GM23338 (cell line): ENCODE measurements at regions not wholly inside any gene's neighbourhood (a gene's known extent, or its start where the extent isn't known, plus 50 kb on each side); places are given as distances from the start of the nearest gene placed in this dataset.

Experiments
- ATAC-seq: fragments of 200-7000 bp; cut with Tn5 transposase; 3 replicates; pipeline ENCODE4 v1.9.1; 2020
- DNase-seq: peaks from one replicate; pipeline ENCODE4 v3.0.0-alpha.2; 2015; ENCODE audit warnings: low spot score
- H2AFZ ChIP-seq: fragments of 200-600 bp; sonication (generic); 2 replicates; pipeline ENCODE4 v1.8.0; 2016; ENCODE audit warnings: antibody characterized with exemption, mild to moderate bottlenecking, moderate library complexity
- H3F3A ChIP-seq: fragments of 200-600 bp; sonication (generic); replicated peaks from 2 replicates; pipeline ENCODE4 v1.8.0; 2017; ENCODE audit warnings: antibody characterized with exemption, mixed run types, low read depth
- H3K27ac ChIP-seq: fragments of 200-600 bp; sonication (generic); 2 replicates; pipeline ENCODE4 v1.6.1; 2016; ENCODE audit warnings: low read depth
- H3K27me3 ChIP-seq: fragments of 200-600 bp; sonication (generic); 2 replicates; pipeline ENCODE4 v1.8.0; 2016; ENCODE audit warnings: mild to moderate bottlenecking, mixed run types, moderate library complexity; ENCODE audit not compliant: insufficient read depth
- H3K36me3 ChIP-seq: fragments of 200-600 bp; sonication (generic); 2 replicates; pipeline ENCODE4 v1.8.0; 2016; ENCODE audit warnings: mild to moderate bottlenecking; ENCODE audit not compliant: insufficient read depth
- H3K4me1 ChIP-seq: fragments of 200-600 bp; sonication (generic); 2 replicates; pipeline ENCODE4 v1.8.0; 2016; ENCODE audit warnings: mild to moderate bottlenecking, moderate library complexity; ENCODE audit not compliant: insufficient read depth
- H3K4me2 ChIP-seq: fragments of 200-600 bp; sonication (generic); 2 replicates; pipeline ENCODE4 v1.7.1; 2017; ENCODE audit warnings: mixed run types
- H3K4me3 ChIP-seq: fragments of 200-600 bp; sonication (generic); 2 replicates; pipeline ENCODE4 v1.6.1; 2016; ENCODE audit warnings: mixed run types
- H3K79me2 ChIP-seq: fragments of 200-600 bp; sonication (generic); replicated peaks from 2 replicates; pipeline ENCODE4 v1.8.0; 2017; ENCODE audit warnings: mild to moderate bottlenecking; ENCODE audit not compliant: insufficient read depth
- H3K9me2 ChIP-seq: fragments of 200-600 bp; sonication (generic); 2 replicates; pipeline ENCODE4 v1.8.0; 2017; ENCODE audit not compliant: insufficient read depth
- H4K20me1 ChIP-seq: fragments of 200-600 bp; sonication (generic); replicated peaks from 2 replicates; pipeline ENCODE4 v1.8.0; 2017; ENCODE audit warnings: mild to moderate bottlenecking; ENCODE audit not compliant: insufficient read depth
- H3K27ac Mint-ChIP-seq: 2 replicates; pipeline ENCODE4 v1.8.0; 2020; ENCODE audit warnings: inconsistent platforms, mild to moderate bottlenecking, moderate library complexity, mixed read lengths
- H3K27me3 Mint-ChIP-seq: 3 replicates; pipeline ENCODE4 v1.8.0; 2022; ENCODE audit warnings: low read depth, mild to moderate bottlenecking, moderate library complexity, mixed read lengths, inconsistent platforms; ENCODE audit not compliant: insufficient read depth, poor library complexity
- H3K36me3 Mint-ChIP-seq: 3 replicates; pipeline ENCODE4 v1.8.0; 2021; ENCODE audit warnings: low read depth, mild to moderate bottlenecking, inconsistent platforms, moderate library complexity, mixed read lengths
- H3K4me1 Mint-ChIP-seq: 3 replicates; pipeline ENCODE4 v1.8.0; 2020; ENCODE audit warnings: mild to moderate bottlenecking, inconsistent platforms, mixed read lengths
- H3K4me3 Mint-ChIP-seq: 3 replicates; pipeline ENCODE4 v1.8.0; 2021; ENCODE audit warnings: moderate library complexity, mild to moderate bottlenecking, inconsistent platforms, mixed read lengths
- H3K9me3 Mint-ChIP-seq: 3 replicates; pipeline ENCODE4 v1.8.0; 2020; ENCODE audit warnings: moderate library complexity, mild to moderate bottlenecking, inconsistent platforms, mixed read lengths
- CREB1 ChIP-seq: fragments of 250-450 bp; sonication (Bioruptor Pico); IDR thresholded peaks from 2 replicates; pipeline ENCODE4 v1.5.0; 2020; ENCODE audit warnings: low read depth, mild to moderate bottlenecking, moderate library complexity
- CTCF ChIP-seq, 2 experiments: fragments of 200-600 bp in 1 of 2; sonication (generic) in 1 of 2; conservative IDR thresholded peaks; 2 replicates each; pipeline versions ENCODE4 v1.5.1 to v1.6.1; 2016 to 2017; ENCODE audit warnings: antibody characterized with exemption in 2 of 2, low read depth in 2 of 2, mild to moderate bottlenecking in 2 of 2, moderate library complexity in 1 of 2
- EZH2 ChIP-seq: fragments of 200-600 bp; sonication (generic); IDR thresholded peaks from one replicate; pipeline ENCODE4 v1.8.0; 2017; ENCODE audit warnings: antibody characterized with exemption, mild to moderate bottlenecking, low read depth; ENCODE audit not compliant: unreplicated experiment
- EZH2phosphoT487 ChIP-seq: fragments of 200-600 bp; sonication (generic); IDR thresholded peaks from one replicate; pipeline ENCODE4 v1.8.1; 2018; ENCODE audit warnings: antibody characterized with exemption; ENCODE audit not compliant: unreplicated experiment
- JUNB ChIP-seq: IDR thresholded peaks from one replicate; pipeline ENCODE4 v1.6.1; 2016; ENCODE audit warnings: antibody characterized with exemption; ENCODE audit not compliant: unreplicated experiment
- NANOG ChIP-seq: IDR thresholded peaks from 2 replicates; pipeline ENCODE4 v1.6.1; 2016; ENCODE audit warnings: antibody characterized with exemption, borderline replicate concordance
- POLR2AphosphoS5 ChIP-seq: IDR thresholded peaks from 2 replicates; pipeline ENCODE4 v1.6.1; 2016; ENCODE audit warnings: antibody characterized with exemption, low read depth
- ZNF114 ChIP-seq: fragments of 250-450 bp; sonication (Bioruptor Pico); IDR thresholded peaks from 2 replicates; pipeline ENCODE4 v1.5.0; 2020; ENCODE audit warnings: mild to moderate bottlenecking, moderate library complexity
- TF ChIP-seq, protein P1 (sequence below): fragments of 250-450 bp; sonication (Bioruptor Pico); IDR thresholded peaks from 2 replicates; pipeline ENCODE4 v1.5.0; 2020; ENCODE audit warnings: mild to moderate bottlenecking, moderate library complexity
- TF ChIP-seq, protein P2 (sequence below): IDR thresholded peaks from one replicate; pipeline ENCODE4 v1.6.1; 2018; ENCODE audit warnings: antibody characterized with exemption; ENCODE audit not compliant: unreplicated experiment
- TF ChIP-seq, protein P3 (sequence below): IDR thresholded peaks from 2 replicates; pipeline ENCODE4 v1.6.1; 2016; ENCODE audit warnings: antibody characterized with exemption

GRCh38 chr4:144899393-144899792 lies 198.6 kb downstream of the ANAPC10 start (continued):
- no peak for TF ChIP-seq CTCF (conservative IDR thresholded peaks at IDR 0.05; ENCODE audit: low read depth in 2 of 2)

DNA sequence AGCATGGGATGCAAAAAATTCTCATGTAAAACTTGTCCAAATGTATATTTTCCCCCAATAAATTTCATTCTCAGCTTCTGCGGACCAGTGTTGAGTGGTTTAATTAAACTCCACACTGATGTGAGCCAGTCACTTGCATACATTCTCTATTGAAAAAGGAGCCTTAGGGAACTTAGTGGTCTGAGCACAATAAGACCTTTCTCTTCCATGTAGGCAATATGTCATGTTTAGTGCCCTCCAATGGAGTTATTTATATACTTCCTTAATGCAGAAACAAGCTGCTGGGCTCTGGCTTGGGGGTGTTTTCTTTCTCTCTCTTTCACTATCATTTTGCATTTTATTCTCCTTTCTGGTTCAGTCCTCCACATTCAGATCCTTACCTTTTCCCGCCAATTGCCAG lies 196.9 kb downstream of the ANAPC10 start:
- H3F3A ChIP-seq, result no peaks in the 10 kb centered on the region
- Mint-ChIP-seq H3K4me1 (no peaks in the 10 kb centered on the region), H3K4me3 (no peak overlapping the region), H3K9me3 (no peaks in the 10 kb centered on the region; the same call in 2 of the 3 replicates), H3K27ac (no peak overlapping the region), H3K36me3 (no peaks in the 10 kb centered on the region), H3K27me3 (no peaks in the 10 kb centered on the region)
- no peaks in the 10 kb centered on the region; the same call in 1 of the 2 replicates for H3K9me2 ChIP-seq
- H4K20me1 ChIP-seq, result no peaks in the 10 kb centered on the region
- H3K4me2 ChIP-seq, result no peak overlapping the region
- no peak overlapping the region for H3K4me3 ChIP-seq
- H3K4me1 ChIP-seq, result no peaks in the 10 kb centered on the region
- no peaks in the 10 kb centered on the region for H3K27me3 ChIP-seq
- no peaks in the 10 kb centered on the region for H3K79me2 ChIP-seq
- DNase-seq (no peak), ATAC-seq (no peak)
- H2AFZ ChIP-seq, result no peak overlapping the region
- H3K36me3 ChIP-seq, result no peaks in the 10 kb centered on the region
- H3K27ac ChIP-seq, result no peak overlapping the region
- TF ChIP-seq CTCF (conservative IDR thresholded peaks at IDR 0.05; ENCODE audit: low read depth in 2 of 2) (no peak), NANOG (no peak), CREB1 (no peak), EZH2phosphoT487 (no peak), POLR2AphosphoS5 (no peak), EZH2 (no peak), ZNF114 (CRISPR knock-in tag) (no peak), JUNB (no peak)
- TF ChIP-seq, protein P1, sequence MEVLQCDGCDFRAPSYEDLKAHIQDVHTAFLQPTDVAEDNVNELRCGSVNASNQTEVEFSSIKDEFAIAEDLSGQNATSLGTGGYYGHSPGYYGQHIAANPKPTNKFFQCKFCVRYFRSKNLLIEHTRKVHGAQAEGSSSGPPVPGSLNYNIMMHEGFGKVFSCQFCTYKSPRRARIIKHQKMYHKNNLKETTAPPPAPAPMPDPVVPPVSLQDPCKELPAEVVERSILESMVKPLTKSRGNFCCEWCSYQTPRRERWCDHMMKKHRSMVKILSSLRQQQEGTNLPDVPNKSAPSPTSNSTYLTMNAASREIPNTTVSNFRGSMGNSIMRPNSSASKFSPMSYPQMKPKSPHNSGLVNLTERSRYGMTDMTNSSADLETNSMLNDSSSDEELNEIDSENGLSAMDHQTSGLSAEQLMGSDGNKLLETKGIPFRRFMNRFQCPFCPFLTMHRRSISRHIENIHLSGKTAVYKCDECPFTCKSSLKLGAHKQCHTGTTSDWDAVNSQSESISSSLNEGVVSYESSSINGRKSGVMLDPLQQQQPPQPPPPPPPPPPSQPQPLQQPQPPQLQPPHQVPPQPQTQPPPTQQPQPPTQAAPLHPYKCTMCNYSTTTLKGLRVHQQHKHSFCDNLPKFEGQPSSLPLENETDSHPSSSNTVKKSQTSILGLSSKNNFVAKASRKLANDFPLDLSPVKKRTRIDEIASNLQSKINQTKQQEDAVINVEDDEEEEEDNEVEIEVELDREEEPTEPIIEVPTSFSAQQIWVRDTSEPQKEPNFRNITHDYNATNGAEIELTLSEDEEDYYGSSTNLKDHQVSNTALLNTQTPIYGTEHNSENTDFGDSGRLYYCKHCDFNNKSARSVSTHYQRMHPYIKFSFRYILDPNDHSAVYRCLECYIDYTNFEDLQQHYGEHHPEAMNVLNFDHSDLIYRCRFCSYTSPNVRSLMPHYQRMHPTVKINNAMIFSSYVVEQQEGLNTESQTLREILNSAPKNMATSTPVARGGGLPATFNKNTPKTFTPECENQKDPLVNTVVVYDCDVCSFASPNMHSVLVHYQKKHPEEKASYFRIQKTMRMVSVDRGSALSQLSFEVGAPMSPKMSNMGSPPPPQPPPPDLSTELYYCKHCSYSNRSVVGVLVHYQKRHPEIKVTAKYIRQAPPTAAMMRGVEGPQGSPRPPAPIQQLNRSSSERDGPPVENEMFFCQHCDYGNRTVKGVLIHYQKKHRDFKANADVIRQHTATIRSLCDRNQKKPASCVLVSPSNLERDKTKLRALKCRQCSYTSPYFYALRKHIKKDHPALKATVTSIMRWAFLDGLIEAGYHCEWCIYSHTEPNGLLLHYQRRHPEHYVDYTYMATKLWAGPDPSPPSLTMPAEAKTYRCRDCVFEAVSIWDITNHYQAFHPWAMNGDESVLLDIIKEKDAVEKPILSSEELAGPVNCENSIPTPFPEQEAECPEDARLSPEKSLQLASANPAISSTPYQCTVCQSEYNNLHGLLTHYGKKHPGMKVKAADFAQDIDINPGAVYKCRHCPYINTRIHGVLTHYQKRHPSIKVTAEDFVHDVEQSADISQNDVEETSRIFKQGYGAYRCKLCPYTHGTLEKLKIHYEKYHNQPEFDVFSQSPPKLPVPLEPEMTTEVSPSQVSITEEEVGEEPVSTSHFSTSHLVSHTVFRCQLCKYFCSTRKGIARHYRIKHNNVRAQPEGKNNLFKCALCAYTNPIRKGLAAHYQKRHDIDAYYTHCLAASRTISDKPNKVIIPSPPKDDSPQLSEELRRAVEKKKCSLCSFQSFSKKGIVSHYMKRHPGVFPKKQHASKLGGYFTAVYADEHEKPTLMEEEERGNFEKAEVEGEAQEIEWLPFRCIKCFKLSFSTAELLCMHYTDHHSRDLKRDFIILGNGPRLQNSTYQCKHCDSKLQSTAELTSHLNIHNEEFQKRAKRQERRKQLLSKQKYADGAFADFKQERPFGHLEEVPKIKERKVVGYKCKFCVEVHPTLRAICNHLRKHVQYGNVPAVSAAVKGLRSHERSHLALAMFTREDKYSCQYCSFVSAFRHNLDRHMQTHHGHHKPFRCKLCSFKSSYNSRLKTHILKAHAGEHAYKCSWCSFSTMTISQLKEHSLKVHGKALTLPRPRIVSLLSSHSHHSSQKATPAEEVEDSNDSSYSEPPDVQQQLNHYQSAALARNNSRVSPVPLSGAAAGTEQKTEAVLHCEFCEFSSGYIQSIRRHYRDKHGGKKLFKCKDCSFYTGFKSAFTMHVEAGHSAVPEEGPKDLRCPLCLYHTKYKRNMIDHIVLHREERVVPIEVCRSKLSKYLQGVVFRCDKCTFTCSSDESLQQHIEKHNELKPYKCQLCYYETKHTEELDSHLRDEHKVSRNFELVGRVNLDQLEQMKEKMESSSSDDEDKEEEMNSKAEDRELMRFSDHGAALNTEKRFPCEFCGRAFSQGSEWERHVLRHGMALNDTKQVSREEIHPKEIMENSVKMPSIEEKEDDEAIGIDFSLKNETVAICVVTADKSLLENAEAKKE, result no peak
- TF ChIP-seq, protein P2, sequence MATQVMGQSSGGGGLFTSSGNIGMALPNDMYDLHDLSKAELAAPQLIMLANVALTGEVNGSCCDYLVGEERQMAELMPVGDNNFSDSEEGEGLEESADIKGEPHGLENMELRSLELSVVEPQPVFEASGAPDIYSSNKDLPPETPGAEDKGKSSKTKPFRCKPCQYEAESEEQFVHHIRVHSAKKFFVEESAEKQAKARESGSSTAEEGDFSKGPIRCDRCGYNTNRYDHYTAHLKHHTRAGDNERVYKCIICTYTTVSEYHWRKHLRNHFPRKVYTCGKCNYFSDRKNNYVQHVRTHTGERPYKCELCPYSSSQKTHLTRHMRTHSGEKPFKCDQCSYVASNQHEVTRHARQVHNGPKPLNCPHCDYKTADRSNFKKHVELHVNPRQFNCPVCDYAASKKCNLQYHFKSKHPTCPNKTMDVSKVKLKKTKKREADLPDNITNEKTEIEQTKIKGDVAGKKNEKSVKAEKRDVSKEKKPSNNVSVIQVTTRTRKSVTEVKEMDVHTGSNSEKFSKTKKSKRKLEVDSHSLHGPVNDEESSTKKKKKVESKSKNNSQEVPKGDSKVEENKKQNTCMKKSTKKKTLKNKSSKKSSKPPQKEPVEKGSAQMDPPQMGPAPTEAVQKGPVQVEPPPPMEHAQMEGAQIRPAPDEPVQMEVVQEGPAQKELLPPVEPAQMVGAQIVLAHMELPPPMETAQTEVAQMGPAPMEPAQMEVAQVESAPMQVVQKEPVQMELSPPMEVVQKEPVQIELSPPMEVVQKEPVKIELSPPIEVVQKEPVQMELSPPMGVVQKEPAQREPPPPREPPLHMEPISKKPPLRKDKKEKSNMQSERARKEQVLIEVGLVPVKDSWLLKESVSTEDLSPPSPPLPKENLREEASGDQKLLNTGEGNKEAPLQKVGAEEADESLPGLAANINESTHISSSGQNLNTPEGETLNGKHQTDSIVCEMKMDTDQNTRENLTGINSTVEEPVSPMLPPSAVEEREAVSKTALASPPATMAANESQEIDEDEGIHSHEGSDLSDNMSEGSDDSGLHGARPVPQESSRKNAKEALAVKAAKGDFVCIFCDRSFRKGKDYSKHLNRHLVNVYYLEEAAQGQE, result no peak
- TF ChIP-seq, protein P3, sequence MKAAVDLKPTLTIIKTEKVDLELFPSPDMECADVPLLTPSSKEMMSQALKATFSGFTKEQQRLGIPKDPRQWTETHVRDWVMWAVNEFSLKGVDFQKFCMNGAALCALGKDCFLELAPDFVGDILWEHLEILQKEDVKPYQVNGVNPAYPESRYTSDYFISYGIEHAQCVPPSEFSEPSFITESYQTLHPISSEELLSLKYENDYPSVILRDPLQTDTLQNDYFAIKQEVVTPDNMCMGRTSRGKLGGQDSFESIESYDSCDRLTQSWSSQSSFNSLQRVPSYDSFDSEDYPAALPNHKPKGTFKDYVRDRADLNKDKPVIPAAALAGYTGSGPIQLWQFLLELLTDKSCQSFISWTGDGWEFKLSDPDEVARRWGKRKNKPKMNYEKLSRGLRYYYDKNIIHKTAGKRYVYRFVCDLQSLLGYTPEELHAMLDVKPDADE, result no peak
